PFSK-1 (cell line): ENCODE measurements at regions not wholly inside any gene's neighbourhood (a gene's known extent, or its start where the extent isn't known, plus 50 kb on each side); places are given as distances from the start of the nearest gene placed in this dataset.

Source experiments
- FOXP2 ChIP-seq: optimal IDR thresholded peaks from 2 replicates; pipeline ENCODE3; 2011; ENCODE audit warnings: borderline replicate concordance, control low read depth, inconsistent platforms; ENCODE audit not compliant: insufficient read depth; ENCODE audit errors: extremely low read length, extremely low read depth
- POLR2AphosphoS5 ChIP-seq: IDR thresholded peaks from 2 replicates; pipeline ENCODE4 v1.6.1; 2012; ENCODE audit warnings: low read depth, mild to moderate bottlenecking, control low read depth, low read length, moderate library complexity
- SIN3A ChIP-seq: IDR thresholded peaks from 2 replicates; pipeline ENCODE4 v1.6.1; 2012; ENCODE audit warnings: mild to moderate bottlenecking, low read length, moderate library complexity, borderline replicate concordance; ENCODE audit not compliant: insufficient read depth
- TAF1 ChIP-seq: IDR thresholded peaks from 2 replicates; pipeline ENCODE4 v1.6.1; 2012; ENCODE audit warnings: low read length, control low read depth, borderline replicate concordance; ENCODE audit not compliant: insufficient read depth
- TF ChIP-seq, protein P1 (sequence below), 2 experiments: IDR thresholded peaks; 2 replicates each; pipeline versions ENCODE4 v1.6.1 to v1.8.0; 2011 to 2012; ENCODE audit warnings: low read depth in 2 of 2, low read length in 2 of 2, control low read depth in 1 of 2, inconsistent platforms in 1 of 2, mild to moderate bottlenecking in 1 of 2, moderate library complexity in 1 of 2; ENCODE audit not compliant: insufficient read depth in 1 of 2

DNA sequence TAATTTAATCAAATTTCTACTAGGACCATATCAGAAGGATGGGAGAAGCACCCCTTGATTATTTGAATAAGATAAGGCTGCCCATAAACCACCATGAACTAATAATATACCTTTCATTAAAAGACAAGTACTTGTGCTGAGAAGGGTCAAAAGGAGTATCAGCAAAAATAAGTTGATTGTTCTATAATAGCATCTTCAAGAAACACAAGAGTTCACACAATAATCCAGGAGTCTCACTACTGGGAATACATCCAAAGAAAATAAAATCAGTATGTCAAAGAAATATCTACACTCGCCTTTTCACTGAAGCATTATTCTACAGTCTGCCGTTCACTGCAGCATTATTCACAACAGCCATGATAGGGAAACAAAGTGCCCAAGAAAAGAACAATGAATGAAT is 1310.1 kb upstream of the PCDH9 start:
- TF ChIP-seq, protein P1, sequence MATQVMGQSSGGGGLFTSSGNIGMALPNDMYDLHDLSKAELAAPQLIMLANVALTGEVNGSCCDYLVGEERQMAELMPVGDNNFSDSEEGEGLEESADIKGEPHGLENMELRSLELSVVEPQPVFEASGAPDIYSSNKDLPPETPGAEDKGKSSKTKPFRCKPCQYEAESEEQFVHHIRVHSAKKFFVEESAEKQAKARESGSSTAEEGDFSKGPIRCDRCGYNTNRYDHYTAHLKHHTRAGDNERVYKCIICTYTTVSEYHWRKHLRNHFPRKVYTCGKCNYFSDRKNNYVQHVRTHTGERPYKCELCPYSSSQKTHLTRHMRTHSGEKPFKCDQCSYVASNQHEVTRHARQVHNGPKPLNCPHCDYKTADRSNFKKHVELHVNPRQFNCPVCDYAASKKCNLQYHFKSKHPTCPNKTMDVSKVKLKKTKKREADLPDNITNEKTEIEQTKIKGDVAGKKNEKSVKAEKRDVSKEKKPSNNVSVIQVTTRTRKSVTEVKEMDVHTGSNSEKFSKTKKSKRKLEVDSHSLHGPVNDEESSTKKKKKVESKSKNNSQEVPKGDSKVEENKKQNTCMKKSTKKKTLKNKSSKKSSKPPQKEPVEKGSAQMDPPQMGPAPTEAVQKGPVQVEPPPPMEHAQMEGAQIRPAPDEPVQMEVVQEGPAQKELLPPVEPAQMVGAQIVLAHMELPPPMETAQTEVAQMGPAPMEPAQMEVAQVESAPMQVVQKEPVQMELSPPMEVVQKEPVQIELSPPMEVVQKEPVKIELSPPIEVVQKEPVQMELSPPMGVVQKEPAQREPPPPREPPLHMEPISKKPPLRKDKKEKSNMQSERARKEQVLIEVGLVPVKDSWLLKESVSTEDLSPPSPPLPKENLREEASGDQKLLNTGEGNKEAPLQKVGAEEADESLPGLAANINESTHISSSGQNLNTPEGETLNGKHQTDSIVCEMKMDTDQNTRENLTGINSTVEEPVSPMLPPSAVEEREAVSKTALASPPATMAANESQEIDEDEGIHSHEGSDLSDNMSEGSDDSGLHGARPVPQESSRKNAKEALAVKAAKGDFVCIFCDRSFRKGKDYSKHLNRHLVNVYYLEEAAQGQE (IDR thresholded peaks at IDR 0.05; ENCODE audit: insufficient read depth in 1 of 2, low read depth in 2 of 2, low read length in 2 of 2), result no peak
- no peak for TF ChIP-seq FOXP2
- no peak for TF ChIP-seq SIN3A
- TF ChIP-seq TAF1, result no peak
- TF ChIP-seq POLR2AphosphoS5, result no peak

DNA sequence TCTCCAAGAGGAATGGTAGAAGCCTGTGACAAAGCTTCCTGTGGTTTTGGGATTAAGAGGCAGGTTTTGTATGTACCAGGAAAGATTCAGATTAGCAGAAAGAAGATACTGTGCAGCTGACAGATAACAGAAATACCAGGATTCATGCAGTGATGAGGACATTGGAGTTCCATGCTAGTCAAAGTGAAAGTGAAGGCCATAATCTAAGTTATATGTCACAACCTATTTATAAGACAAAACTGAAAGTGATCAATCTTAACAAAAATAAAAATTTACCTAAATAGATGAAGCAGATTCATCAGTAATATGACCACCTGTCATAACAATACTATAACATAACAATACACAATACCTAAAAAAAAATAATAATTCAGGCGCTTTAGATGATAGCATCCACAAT is 1305.2 kb upstream of the PCDH9 start:
- TF ChIP-seq SIN3A, result no peak
- TF ChIP-seq POLR2AphosphoS5, result no peak
- TF ChIP-seq TAF1, result no peak
- TF ChIP-seq FOXP2, result no peak
- TF ChIP-seq, protein P1 (IDR thresholded peaks at IDR 0.05; ENCODE audit: insufficient read depth in 1 of 2, low read depth in 2 of 2, low read length in 2 of 2), result no peak

DNA sequence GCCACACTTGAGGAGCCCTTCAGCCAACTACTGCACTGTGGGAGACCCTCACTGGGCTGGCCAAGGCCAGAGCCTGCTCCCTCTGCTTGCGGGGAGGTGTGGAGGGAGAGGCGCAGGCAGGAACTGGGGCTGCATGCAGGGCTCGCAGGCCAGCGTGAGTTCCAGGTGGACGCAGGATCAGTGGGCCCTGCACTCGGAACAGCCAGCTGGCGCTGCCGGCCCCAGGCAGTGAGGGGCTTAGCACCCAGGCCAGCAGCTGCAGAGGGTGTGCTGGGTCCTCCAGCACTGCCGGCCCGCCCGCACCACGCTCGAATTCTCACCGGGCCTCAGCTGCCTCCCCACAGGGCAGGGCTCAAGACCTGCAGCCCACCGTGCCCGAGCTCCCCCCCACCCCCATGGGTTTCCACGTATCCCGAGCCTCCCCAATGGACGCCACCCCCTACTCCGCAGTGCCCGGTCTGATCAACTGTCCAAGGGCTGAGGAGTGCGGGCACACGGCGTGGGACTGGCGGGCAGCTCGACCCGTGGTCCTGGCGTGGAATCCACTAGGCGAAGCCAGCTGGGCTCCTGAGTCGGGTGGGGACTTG is 1293.8 kb upstream of the PCDH9 start:
- TF ChIP-seq FOXP2, result no peak
- TF ChIP-seq, protein P1 (IDR thresholded peaks at IDR 0.05; ENCODE audit: insufficient read depth in 1 of 2, low read depth in 2 of 2, low read length in 2 of 2), result no peak
- no peak for TF ChIP-seq SIN3A
- no peak for TF ChIP-seq POLR2AphosphoS5
- no peak for TF ChIP-seq TAF1

DNA sequence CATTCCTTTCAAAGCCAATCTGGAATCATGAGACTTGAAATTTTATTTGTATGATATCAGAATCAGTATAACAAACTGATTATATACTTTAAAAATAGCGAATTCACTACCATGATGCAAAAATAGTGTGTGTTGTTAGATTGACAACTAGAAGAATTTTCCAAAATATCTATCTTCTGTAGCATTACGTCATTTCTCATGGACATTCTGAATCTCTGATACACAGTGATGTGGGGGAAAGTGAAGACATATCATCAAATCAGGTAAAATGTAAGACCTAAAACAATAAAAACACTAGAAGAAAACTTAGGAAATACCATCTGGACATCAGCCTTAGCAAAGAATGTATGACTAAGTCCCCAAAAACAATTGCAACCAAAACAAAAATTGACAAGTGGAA is 1292.0 kb upstream of the PCDH9 start:
- TF ChIP-seq POLR2AphosphoS5 (no peak), FOXP2 (no peak), TAF1 (no peak), SIN3A (no peak)
- TF ChIP-seq, protein P1 (IDR thresholded peaks at IDR 0.05; ENCODE audit: insufficient read depth in 1 of 2, low read depth in 2 of 2, low read length in 2 of 2), result no peak
